ENCODE measurements at regions not wholly inside any gene's neighbourhood (a gene's known extent, or its start where the extent isn't known, plus 50 kb on each side); places are given as distances from the start of the nearest gene placed in this dataset.
"Not testable (repeated sequence)": the region's sequence is repeated elsewhere in the genome, so short reads cannot be mapped to it uniquely, and the experiment has no call there.

- no peak for DNase-seq
Measured at GRCh38 chrX:85808217-85808616, 239.1 kb downstream of the CHM start.

GRCh38 chrX:85772391-85772790 lies 275.0 kb downstream of the CHM start:
- not testable (repeated sequence) for DNase-seq

GRCh38 chrX:85765651-85766050 lies 281.7 kb downstream of the CHM start:
- DNase-seq, result no peak

DNA sequence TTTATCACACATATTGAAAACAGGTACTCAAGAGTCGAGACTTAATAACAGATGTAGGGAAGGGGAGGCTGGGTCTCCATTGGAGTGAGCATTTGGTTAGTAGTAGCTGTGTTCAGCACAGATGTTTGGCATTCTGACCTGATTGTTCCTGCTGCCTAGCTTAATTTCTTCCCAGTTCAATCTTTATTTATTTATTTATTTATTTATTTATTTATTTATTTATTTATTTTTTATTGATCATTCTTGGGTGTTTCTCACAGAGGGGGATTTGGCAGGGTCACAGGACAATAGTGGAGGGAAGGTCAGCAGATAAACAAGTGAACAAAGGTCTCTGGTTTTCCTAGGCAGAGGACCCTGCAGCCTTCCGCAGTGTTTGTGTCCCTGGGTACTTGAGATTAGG lies 324.3 kb downstream of the CHM start:
- DNase-seq, result not testable (repeated sequence)

DNA sequence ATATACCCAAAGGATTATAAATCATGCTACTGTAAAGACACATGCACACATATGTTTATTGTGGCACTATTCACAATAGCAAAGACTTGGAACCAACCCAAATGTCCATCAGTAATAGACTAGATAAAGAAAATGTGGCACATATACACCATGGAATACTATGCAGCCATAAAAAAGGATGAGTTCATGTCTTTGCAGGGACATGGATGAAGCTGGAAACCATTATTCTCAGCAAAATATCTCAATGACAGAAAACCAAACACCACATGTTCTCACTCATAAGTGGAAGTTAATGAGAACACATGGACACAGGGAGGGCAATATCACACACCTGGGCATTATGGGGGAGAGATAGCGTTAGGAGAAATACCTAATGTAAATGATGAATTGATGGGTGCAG lies 323.8 kb upstream of the POF1B start:
- not testable (repeated sequence) for DNase-seq

GRCh38 chrX:85698921-85699320 lies 319.5 kb upstream of the POF1B start:
- DNase-seq, result peak; percentile 1

DNA sequence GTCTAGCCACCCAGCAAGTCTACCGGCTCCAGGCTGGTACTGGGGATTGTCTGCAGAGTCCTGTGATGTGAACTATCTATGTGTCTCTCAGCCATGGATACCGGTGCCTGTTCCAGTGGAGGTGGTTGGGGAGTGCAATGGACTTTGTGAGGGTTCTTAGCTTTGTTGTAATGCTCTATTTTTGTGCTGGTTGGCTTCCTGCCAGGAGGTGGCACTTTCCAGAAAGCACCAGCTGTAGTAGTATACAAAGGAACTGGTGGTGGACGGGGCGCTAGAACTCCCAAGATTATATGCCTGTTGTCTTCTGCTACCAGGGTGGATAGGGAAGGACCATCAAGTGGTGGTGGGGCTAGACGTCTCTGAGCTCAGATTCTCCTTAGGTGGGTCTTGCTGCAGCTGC lies 306.4 kb upstream of the POF1B start:
- DNase-seq, result no peak

DNA sequence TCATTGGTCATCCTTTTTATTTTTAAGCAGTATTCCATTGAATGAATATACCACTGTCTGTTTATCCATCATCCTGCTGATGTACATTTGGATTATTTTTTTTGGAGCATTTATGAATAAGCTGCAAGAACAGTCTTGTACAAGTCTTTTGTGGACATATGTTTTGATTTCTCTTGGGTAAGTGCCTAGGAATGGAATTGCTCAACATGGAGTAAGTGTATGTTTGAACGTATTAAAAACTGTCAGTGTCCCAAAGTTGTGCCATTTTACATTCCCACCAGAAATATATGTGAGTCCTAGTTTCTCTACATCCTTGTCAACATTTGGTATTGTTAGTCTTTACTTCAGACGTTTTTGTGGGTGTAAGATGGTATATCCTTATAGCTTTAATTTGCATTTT lies 287.0 kb upstream of the POF1B start:
- DNase-seq, result no peak

DNA sequence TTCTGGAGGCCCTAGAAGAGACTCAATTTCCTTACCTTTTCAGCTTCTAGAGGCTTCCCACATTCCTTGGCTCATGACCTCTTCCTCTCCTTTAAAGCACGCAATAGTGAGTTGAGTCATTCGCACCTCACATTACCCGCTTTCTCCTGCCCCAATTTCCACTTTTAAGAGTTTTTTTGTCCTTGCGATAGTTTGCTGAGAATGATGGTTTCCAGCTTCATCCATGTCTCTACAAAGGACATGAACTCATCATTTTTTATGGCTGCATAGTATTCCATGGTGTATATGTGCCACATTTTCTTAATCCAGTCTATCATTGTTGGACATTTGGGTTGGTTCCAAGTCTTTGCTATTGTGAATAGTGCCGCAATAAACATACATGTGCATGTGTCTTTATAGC lies 284.5 kb upstream of the POF1B start:
- not testable (repeated sequence) for DNase-seq

GRCh38 chrX:85630901-85631300 lies 251.4 kb upstream of the POF1B start:
- peak; percentile 38 for DNase-seq

DNA sequence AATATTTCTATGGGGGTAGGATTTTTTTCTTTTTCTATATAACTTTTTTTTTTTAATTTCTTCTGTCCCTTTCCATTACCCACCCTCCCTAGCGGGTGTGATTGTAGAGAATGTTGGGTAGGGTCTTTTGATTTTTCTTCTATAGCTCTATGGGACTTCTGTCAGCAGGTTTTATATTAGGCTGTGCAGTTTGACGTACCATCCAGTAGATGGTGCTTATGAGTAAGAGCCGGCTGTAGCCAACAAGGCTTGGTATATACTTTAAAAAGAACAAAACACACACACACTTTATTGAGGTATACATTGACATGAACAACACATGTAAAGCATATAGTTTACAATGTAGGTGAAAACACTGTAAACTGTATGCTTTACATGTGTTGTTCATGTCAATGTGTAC lies 247.9 kb upstream of the POF1B start:
- DNase-seq, result peak; percentile 0

DNA sequence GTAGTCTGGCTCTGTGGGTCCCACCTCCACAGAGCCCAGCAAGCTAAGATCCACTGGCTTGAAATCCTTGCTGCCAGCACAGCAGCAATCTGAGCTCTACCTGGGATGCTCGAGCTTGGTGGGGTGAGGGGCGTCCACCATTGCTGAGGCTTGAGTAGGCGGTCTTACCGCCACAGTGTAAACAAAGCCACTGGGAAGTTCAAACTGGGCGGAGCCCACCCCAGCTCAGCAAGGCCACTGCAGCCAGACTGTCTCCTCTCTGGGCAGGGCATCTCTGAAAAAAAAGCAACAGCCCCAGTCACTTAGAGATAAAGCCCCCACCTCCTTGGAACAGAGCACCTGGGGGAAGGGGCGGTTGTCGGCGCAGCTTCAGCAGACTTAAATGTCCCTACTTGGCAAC lies 243.2 kb upstream of the POF1B start:
- no peak for DNase-seq

- DNase-seq, result peak; percentile 31
Measured at GRCh38 chrX:85620466-85620865, 241.0 kb upstream of the POF1B start.

DNA sequence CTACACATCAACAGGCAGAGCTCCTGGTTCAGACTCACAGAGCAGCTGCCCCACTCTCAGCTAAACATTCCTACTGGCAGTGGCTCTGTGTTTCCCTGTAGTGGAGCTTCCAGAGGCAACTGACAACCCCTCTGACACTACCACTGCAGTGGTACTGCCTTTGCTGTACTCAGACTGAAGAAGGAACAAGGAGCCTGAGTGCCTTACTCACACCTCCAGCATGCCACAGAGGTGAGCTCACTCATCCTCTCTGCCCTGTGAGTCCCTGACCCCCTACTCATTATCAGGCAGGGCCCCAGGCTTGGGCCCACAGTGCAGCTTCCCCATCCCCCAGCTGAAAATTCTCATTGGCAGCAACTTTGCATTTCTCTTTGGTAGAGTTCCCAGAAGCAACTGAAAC lies 240.5 kb upstream of the POF1B start:
- DNase-seq, result no peak

DNA sequence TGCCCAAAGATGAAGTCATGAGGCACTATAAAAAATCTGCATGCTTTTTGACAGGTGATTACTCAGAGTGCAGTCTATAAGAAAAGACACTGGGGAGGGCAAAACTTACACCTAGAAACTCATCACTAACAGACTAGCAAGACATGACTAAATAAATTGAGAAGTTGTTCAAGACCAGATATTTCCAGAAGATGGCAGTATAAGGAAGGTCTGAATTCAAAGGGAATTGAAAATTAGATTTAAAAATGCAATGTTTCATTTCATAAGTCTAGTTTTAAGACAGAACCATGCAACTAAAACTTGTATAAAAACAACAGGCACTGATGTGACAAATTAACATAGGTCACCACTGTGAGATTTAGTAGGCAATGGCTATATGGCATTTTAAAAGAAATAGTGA lies 232.5 kb upstream of the POF1B start:
- DNase-seq, result peak; percentile 33

DNA sequence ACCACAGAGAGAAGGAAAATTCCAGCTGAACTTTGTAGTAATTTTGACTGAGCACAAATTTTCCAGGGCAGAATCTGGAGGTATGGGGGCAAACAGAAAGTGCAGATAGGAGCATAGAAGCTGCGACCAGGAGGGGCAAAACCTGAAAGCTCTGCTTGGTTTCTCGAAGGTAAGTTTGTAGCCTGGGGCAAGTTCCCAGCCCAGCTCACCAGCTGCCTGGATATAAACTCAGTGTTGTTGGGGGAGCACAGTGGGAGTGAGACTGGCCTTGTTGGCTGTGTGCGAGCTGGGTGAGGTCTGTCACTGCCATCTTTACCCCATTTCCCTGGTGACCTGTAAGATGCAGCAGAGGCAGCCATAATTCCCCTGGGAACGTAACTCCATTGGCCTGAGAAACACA lies 213.5 kb upstream of the POF1B start:
- DNase-seq, result no peak

- DNase-seq, result peak; percentile 26
Measured at GRCh38 chrX:85591536-85591935, 212.1 kb upstream of the POF1B start.

- peak; percentile 0 for DNase-seq
Measured at GRCh38 chrX:85590638-85591037, 211.2 kb upstream of the POF1B start.

DNA sequence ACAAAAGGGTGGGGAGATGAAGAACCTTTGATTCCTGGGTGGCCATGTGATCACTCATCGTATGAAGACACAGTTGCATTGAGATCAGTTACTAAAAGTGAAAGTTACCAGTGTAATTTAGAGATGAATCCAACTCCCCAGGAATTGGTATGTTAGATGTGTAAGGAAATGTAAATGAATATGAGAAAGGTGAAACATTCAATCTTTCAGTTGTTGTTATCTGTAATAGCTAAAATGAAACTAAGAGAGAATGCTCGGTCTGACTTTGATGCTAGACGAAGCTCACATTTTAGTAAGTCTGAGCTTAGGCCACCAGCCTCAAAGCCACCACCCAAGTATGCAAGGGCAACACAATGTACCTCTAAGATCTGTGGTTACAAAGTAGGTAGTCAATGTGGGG lies 194.3 kb upstream of the POF1B start:
- DNase-seq, result no peak

- DNase-seq, result no peak
Measured at GRCh38 chrX:85570496-85570895, 191.0 kb upstream of the POF1B start.

GRCh38 chrX:85569686-85570085 lies 190.2 kb upstream of the POF1B start:
- peak; percentile 40 for DNase-seq

GRCh38 chrX:85569096-85569495 lies 189.6 kb upstream of the POF1B start:
- no peak for DNase-seq

DNA sequence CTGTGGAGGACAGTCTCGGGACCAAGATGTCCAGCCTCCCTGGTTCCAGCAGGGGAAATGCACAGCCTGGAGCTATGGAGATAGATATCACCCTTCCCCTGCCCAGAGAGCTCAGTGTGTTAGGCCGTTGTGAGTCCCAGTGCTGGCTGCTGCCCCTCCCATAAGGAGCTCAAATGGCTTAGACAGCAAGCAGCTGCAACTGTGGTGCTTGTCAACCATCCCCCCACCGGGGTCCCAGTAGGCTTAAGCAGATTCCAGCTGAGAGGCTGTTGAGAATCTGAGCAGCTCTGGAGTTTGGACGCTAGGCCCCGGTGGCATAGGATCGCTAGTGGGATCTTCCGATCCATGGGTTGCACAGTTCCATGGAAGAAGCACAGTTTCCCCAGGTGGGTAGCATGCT lies 181.8 kb upstream of the POF1B start:
- DNase-seq, result no peak

DNA sequence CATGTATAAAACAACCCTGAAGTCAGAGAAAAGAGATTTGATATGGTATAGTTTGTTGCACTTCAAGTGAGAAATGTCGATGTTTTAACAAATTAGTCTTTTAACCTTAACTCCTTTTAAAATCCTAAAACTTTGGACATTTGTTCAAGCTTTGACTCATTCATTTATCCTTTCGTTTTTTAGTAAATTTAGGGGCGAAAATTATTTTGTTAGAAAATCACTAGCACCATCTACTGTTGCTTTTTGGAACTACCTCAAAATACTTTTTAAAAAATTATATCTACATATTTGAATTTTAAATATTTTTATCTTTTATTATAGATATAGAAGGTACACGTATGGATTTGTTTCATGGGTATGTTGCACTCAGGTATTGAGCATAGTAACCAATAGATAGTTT lies 165.1 kb upstream of the POF1B start:
- peak; percentile 14 for DNase-seq

GRCh38 chrX:85543866-85544265 lies 164.4 kb upstream of the POF1B start:
- DNase-seq, result no peak

DNA sequence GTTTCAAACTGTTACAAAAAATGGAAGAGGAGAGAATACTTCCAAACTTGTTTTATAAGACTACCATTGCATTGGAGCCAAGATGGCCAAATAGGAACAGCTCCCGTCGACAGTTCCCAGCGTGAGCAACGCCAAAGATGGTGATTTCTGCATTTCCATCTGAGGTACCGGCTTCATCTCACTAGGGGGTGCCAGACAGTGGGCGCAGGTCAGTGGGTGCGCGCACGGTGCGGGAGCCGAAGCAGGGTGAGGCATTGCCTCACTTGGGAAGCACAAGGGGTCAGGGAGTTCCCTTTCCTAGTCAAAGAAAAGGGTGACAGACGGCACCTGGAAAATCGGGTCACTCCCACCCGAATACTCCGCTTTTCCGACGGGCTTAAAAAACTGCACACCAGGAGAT lies 149.7 kb upstream of the POF1B start:
- not testable (repeated sequence) for DNase-seq

Data from NCI-H69 (cell line).